Liver (tissue), 8 donors: ENCODE measurements at regions not wholly inside any gene's neighbourhood (a gene's known extent, or its start where the extent isn't known, plus 50 kb on each side); places are given as distances from the start of the nearest gene placed in this dataset.

ENCODE experiments used
- DNase-seq: peaks from one replicate; pipeline ENCODE4 v3.0.0-alpha.2; 2017; ENCODE audit warnings: low spot score
- H3K27ac ChIP-seq, 2 donors: one replicate each; pipeline ENCODE4 v1.7.0; 2013; ENCODE audit warnings: inconsistent platforms in 2 of 2, low read length in 2 of 2, control low read depth in 1 of 2, low read depth in 1 of 2, mild to moderate bottlenecking in 1 of 2
- H3K27me3 ChIP-seq, 4 donors: one replicate each; pipeline versions ENCODE4 v1.6.1 to v1.7.0; 2013; ENCODE audit warnings: low read length in 3 of 4, inconsistent platforms in 1 of 4, mild to moderate bottlenecking in 1 of 4, moderate library complexity in 1 of 4; ENCODE audit not compliant: control insufficient read depth in 4 of 4, insufficient read depth in 4 of 4
- H3K36me3 ChIP-seq, 4 donors: one replicate each; pipeline versions ENCODE4 v1.6.1 to v1.7.0; 2013; ENCODE audit warnings: low read length in 3 of 4, mild to moderate bottlenecking in 3 of 4, low read depth in 1 of 4, moderate library complexity in 1 of 4; ENCODE audit not compliant: control insufficient read depth in 4 of 4, insufficient read depth in 3 of 4
- H3K4me1 ChIP-seq, 4 donors: one replicate each; pipeline versions ENCODE4 v1.6.1 to v1.7.0; 2013; ENCODE audit warnings: low read length in 3 of 4, mild to moderate bottlenecking in 3 of 4, moderate library complexity in 1 of 4; ENCODE audit not compliant: control insufficient read depth in 4 of 4, insufficient read depth in 4 of 4
- H3K4me3 ChIP-seq, 3 donors: one replicate each; pipeline versions ENCODE4 v1.6.1 to v1.7.0; 2013; ENCODE audit warnings: low read length in 3 of 3, control low read depth in 1 of 3, low read depth in 1 of 3, mild to moderate bottlenecking in 1 of 3
- H3K9ac ChIP-seq, 2 donors: one replicate each; pipeline ENCODE4 v1.7.0; 2013; ENCODE audit warnings: low read length in 2 of 2, mild to moderate bottlenecking in 2 of 2, moderate library complexity in 2 of 2, control low read depth in 1 of 2, low read depth in 1 of 2
- H3K9me3 ChIP-seq, 4 donors: one replicate each; pipeline versions ENCODE4 v1.6.1 to v1.7.0; 2013; ENCODE audit warnings: low read length in 3 of 4; ENCODE audit not compliant: control insufficient read depth in 4 of 4
- CTCF ChIP-seq: fragments of 150-350 bp; IDR thresholded peaks from 2 replicates; pipeline ENCODE4 v1.5.1; 2017; ENCODE audit warnings: improper control_type of control experiment, low read depth, low read length; ENCODE audit not compliant: missing input control
- EGR1 ChIP-seq, 2 donors: IDR thresholded peaks; 2 replicates each; pipeline ENCODE4 v1.6.1; 2016 to 2018; ENCODE audit warnings: antibody characterized with exemption in 2 of 2, low read depth in 2 of 2
- FOXA1 ChIP-seq: IDR thresholded peaks from 2 replicates; pipeline ENCODE4 v1.6.1; 2016; ENCODE audit warnings: antibody characterized with exemption
- GABPA ChIP-seq, 2 donors: IDR thresholded peaks in 1 of 2; conservative IDR thresholded peaks in 1 of 2; 2 replicates each; pipeline ENCODE4 v1.6.1; 2016; ENCODE audit warnings: antibody characterized with exemption in 2 of 2, mild to moderate bottlenecking in 1 of 2, moderate library complexity in 1 of 2
- HNF4A ChIP-seq, 2 donors: conservative IDR thresholded peaks; 2 replicates each; pipeline ENCODE4 v1.6.1; 2016; ENCODE audit warnings: antibody characterized with exemption in 2 of 2, mild to moderate bottlenecking in 2 of 2
- JUND ChIP-seq, 2 donors: IDR thresholded peaks; 2 replicates each; pipeline ENCODE4 v1.6.1; 2016; ENCODE audit warnings: antibody characterized with exemption in 2 of 2
- MAX ChIP-seq: IDR thresholded peaks from 2 replicates; pipeline ENCODE4 v1.6.1; 2016; ENCODE audit warnings: antibody characterized with exemption
- NR2F2 ChIP-seq: IDR thresholded peaks from 2 replicates; pipeline ENCODE4 v1.6.1; 2016; ENCODE audit warnings: antibody characterized with exemption
- RAD21 ChIP-seq, 2 donors: IDR thresholded peaks; 2 replicates each; pipeline ENCODE4 v1.6.1; 2016; ENCODE audit warnings: antibody characterized with exemption in 2 of 2, mild to moderate bottlenecking in 2 of 2
- REST ChIP-seq: IDR thresholded peaks from 2 replicates; pipeline ENCODE4 v1.6.1; 2016; ENCODE audit warnings: antibody characterized with exemption, mild to moderate bottlenecking
- SP1 ChIP-seq: IDR thresholded peaks from 2 replicates; pipeline ENCODE4 v1.6.1; 2018; ENCODE audit warnings: antibody characterized with exemption, mild to moderate bottlenecking
- TAF1 ChIP-seq: conservative IDR thresholded peaks from 2 replicates; pipeline ENCODE4 v1.6.1; 2016; ENCODE audit warnings: antibody characterized with exemption, mild to moderate bottlenecking
- YY1 ChIP-seq: IDR thresholded peaks from 2 replicates; pipeline ENCODE4 v1.6.1; 2016; ENCODE audit warnings: antibody characterized with exemption, mild to moderate bottlenecking
- ZBTB33 ChIP-seq: IDR thresholded peaks from 2 replicates; pipeline ENCODE4 v1.6.1; 2016; ENCODE audit warnings: antibody characterized with exemption
- WGBS: extraction: QIAGEN DNeasy Blood & Tissue Kit; methylation state at CpG from one replicate; pipeline ENCODE4 v1.1.7; 2013; 5-methylcytosine and 5-hydroxymethylcytosine counted together
- donor health status: healthy.
- donor health status: healthy.
- donor health status: healthy.
- donor health status: healthy.
- donor health status: healthy.

GRCh38 chr3:162774613-162775100 is 1278.0 kb downstream of the OTOL1 start:
- no peaks in the 10 kb centered on the region for H3K27me3 ChIP-seq
- H3K4me3 ChIP-seq: no peak overlapping the region
- no peak overlapping the region for H3K9ac ChIP-seq
- H3K27ac ChIP-seq: no peak overlapping the region
- H3K36me3 ChIP-seq: no peaks in the 10 kb centered on the region
- no peak for DNase-seq
- H3K9me3 ChIP-seq: no peaks in the 10 kb centered on the region
- no peaks in the 10 kb centered on the region for H3K4me1 ChIP-seq
- 57% methylated on average over 1 of the region's 1 CpG for whole genome bisulfite sequencing
- TF ChIP-seq MAX (no peak), GABPA (IDR thresholded peaks at IDR 0.05 in 1 of 2, conservative IDR thresholded peaks at IDR 0.05 in 1 of 2) (no peak), REST (no peak), SP1 (no peak), CTCF (no peak), FOXA1 (no peak), EGR1 (IDR thresholded peaks at IDR 0.05; ENCODE audit: low read depth in 2 of 2) (no peak), HNF4A (conservative IDR thresholded peaks at IDR 0.05) (no peak)

GRCh38 chr3:162776148-162776547 is 1279.5 kb downstream of the OTOL1 start:
- Histone ChIP-seq H3K9ac (no peak overlapping the region), H3K4me1 (no peaks in the 10 kb centered on the region), H3K27me3 (no peaks in the 10 kb centered on the region), H3K9me3 (no peaks in the 10 kb centered on the region), H3K27ac (no peak overlapping the region), H3K36me3 (no peaks in the 10 kb centered on the region), H3K4me3 (no peak overlapping the region)
- 61% methylated on average over 3 of the region's 3 CpGs for WGBS
- DNase-seq: no peak
- TF ChIP-seq RAD21 (IDR thresholded peaks at IDR 0.05) (no peak), YY1 (no peak), EGR1 (IDR thresholded peaks at IDR 0.05; ENCODE audit: low read depth in 2 of 2) (no peak), REST (no peak), MAX (no peak), SP1 (no peak), JUND (IDR thresholded peaks at IDR 0.05) (no peak), ZBTB33 (no peak), NR2F2 (no peak), TAF1 (no peak), CTCF (no peak)
